ENCODE measurements at regions not wholly inside any gene's neighbourhood (a gene's known extent, or its start where the extent isn't known, plus 50 kb on each side); places are given as distances from the start of the nearest gene placed in this dataset.

- TF ChIP-seq POLR2A (IDR thresholded peaks at IDR 0.05) = no peak
- TF ChIP-seq CTCF (IDR thresholded peaks at IDR 0.05) = no peak
- no peak for TF ChIP-seq EP300 (IDR thresholded peaks at IDR 0.05)
Measured at GRCh38 chr1:193785850-193786420, 599.5 kb upstream of the B3GALT2 start.
